ENCODE measurements at regions not wholly inside any gene's neighbourhood (a gene's known extent, or its start where the extent isn't known, plus 50 kb on each side); places are given as distances from the start of the nearest gene placed in this dataset.

DNA sequence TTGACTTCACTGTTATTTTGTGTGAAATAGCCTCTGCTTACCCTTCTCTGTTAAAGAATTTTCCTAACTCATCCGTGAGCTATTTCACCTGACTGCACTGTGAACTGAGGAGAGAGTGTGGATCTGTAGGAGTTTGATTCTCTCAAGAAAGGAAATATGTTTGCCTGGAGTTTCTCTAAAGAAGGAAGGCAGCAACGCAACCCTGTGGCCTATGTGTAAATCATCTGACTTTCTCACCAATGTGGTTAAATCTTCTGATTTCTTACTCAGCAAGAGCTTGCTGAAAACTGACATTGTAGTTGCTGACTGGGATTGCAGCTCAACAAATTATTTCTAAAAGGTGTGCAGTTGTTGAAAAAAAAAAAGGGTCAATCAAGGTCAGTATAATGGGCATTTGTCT is 153.9 kb upstream of the PELI1 start:
- Histone ChIP-seq H3K36me3 (ENCODE audit: control insufficient read depth in 4 of 4, insufficient read depth in 4 of 4, low read length in 4 of 4) (no peaks in the 10 kb centered on the region), H3K27ac (ENCODE audit: low read depth in 1 of 2, low read length in 1 of 2) (no peak overlapping the region), H3K9me3 (ENCODE audit: control insufficient read depth in 4 of 4, insufficient read depth in 3 of 4, low read length in 3 of 4) (no peaks in the 10 kb centered on the region), H3K4me3 (no peak overlapping the region), H3K4me1 (ENCODE audit: control insufficient read depth in 5 of 5, insufficient read depth in 5 of 5, low read length in 5 of 5) (no peaks in the 10 kb centered on the region), H3K27me3 (ENCODE audit: control insufficient read depth in 3 of 3, insufficient read depth in 3 of 3, low read length in 2 of 3) (no peaks in the 10 kb centered on the region), H3K9ac (ENCODE audit: insufficient read depth in 1 of 2, low read length in 2 of 2) (no peak overlapping the region)
- WGBS, 2 donors = 68 to 72% methylated on average over 2 of the region's 2 CpGs
- no peak for ATAC-seq (ENCODE audit: insufficient read depth, low FRiP score)
- DNase-seq = no peak
- TF ChIP-seq, protein P1, sequence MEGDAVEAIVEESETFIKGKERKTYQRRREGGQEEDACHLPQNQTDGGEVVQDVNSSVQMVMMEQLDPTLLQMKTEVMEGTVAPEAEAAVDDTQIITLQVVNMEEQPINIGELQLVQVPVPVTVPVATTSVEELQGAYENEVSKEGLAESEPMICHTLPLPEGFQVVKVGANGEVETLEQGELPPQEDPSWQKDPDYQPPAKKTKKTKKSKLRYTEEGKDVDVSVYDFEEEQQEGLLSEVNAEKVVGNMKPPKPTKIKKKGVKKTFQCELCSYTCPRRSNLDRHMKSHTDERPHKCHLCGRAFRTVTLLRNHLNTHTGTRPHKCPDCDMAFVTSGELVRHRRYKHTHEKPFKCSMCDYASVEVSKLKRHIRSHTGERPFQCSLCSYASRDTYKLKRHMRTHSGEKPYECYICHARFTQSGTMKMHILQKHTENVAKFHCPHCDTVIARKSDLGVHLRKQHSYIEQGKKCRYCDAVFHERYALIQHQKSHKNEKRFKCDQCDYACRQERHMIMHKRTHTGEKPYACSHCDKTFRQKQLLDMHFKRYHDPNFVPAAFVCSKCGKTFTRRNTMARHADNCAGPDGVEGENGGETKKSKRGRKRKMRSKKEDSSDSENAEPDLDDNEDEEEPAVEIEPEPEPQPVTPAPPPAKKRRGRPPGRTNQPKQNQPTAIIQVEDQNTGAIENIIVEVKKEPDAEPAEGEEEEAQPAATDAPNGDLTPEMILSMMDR (IDR thresholded peaks at IDR 0.05; ENCODE audit: control extremely low read depth, extremely low read depth) = no peak

DNA sequence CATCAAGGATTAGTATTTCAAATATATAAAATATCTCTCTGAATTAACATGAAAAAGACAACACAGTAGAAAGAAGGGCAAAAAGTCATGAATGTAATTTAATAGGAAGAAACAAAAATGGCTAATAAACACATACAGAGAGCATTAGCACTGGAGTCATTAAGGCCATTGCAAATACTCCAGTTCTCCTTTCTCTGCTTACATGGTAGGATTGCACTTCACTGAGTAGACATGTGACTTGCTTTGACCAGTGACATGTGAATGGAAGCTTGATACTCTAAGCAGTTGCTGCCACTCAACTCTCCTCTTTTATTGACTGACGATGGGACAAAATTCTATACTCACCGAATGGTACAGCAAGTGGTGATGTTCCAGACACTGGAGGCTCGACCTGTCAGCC is 153.9 kb upstream of the LGALSL start:
- WGBS, 2 donors = 90 to 94% methylated on average over 3 of the region's 3 CpGs
- no peaks in the 10 kb centered on the region for H3K27me3 ChIP-seq (ENCODE audit: control insufficient read depth in 3 of 3, insufficient read depth in 3 of 3, low read length in 2 of 3)
- no peaks in the 10 kb centered on the region for H3K9me3 ChIP-seq (ENCODE audit: control insufficient read depth in 4 of 4, insufficient read depth in 3 of 4, low read length in 3 of 4)
- no peaks in the 10 kb centered on the region for H3K4me1 ChIP-seq (ENCODE audit: control insufficient read depth in 5 of 5, insufficient read depth in 5 of 5, low read length in 5 of 5)
- H3K9ac ChIP-seq (ENCODE audit: insufficient read depth in 1 of 2, low read length in 2 of 2) = no peak overlapping the region
- DNase-seq = no peak
- H3K4me3 ChIP-seq = no peak overlapping the region
- TF ChIP-seq, protein P1 (IDR thresholded peaks at IDR 0.05; ENCODE audit: control extremely low read depth, extremely low read depth) = no peak
- no peak overlapping the region for H3K27ac ChIP-seq (ENCODE audit: low read depth in 1 of 2, low read length in 1 of 2)
- no peaks in the 10 kb centered on the region for H3K36me3 ChIP-seq (ENCODE audit: control insufficient read depth in 4 of 4, insufficient read depth in 4 of 4, low read length in 4 of 4)
- ATAC-seq (ENCODE audit: insufficient read depth, low FRiP score) = no peak

- H3K9ac ChIP-seq (ENCODE audit: insufficient read depth in 1 of 2, low read length in 2 of 2) = no peak overlapping the region
- WGBS, 2 donors = 93 to 96% methylated on average over 5 of the region's 5 CpGs
- no peak overlapping the region for H3K27ac ChIP-seq (ENCODE audit: low read depth in 1 of 2, low read length in 1 of 2)
- H3K27me3 ChIP-seq (ENCODE audit: control insufficient read depth in 3 of 3, insufficient read depth in 3 of 3, low read length in 2 of 3) = no peaks in the 10 kb centered on the region
- H3K4me3 ChIP-seq = no peak overlapping the region
- DNase-seq (no peak), ATAC-seq (ENCODE audit: insufficient read depth, low FRiP score) (no peak)
- no peaks in the 10 kb centered on the region for H3K4me1 ChIP-seq (ENCODE audit: control insufficient read depth in 5 of 5, insufficient read depth in 5 of 5, low read length in 5 of 5)
- H3K9me3 ChIP-seq (ENCODE audit: control insufficient read depth in 4 of 4, insufficient read depth in 3 of 4, low read length in 3 of 4) = no peaks in the 10 kb centered on the region
- TF ChIP-seq, protein P1 (IDR thresholded peaks at IDR 0.05; ENCODE audit: control extremely low read depth, extremely low read depth) = no peak
- no peaks in the 10 kb centered on the region for H3K36me3 ChIP-seq (ENCODE audit: control insufficient read depth in 4 of 4, insufficient read depth in 4 of 4, low read length in 4 of 4)
Measured at GRCh38 chr2:64303250-64303649, 150.7 kb upstream of the LGALSL start.

DNA sequence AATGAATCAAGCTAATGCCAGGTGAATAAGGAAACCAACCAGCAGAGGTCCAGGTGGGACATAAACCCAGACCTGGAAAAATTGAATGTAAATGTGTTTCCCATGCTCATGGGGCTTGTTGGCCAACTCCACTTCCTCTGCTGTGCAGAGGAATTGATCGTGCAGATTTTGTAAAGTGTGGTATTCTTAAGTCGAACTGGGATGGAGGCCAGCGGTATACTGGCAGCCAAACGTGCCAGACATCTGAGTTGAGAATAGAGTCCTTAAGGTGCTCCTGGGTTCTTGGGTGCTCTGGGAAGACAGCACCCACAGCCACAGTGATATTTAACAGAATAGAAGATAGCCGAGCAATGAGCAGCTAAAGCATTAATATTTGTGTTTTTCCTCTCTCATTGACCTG is 146.5 kb upstream of the LGALSL start:
- WGBS, 2 donors = 77 to 87% methylated on average over 5 of the region's 5 CpGs
- no peak overlapping the region for H3K4me3 ChIP-seq
- ATAC-seq (ENCODE audit: insufficient read depth, low FRiP score) (no peak), DNase-seq (no peak)
- peaks cover 2 to 12% (median 5%) of the 10 kb centered on the region in 5 donors for H3K4me1 ChIP-seq (ENCODE audit: control insufficient read depth in 5 of 5, insufficient read depth in 5 of 5, low read length in 5 of 5)
- H3K9ac ChIP-seq (ENCODE audit: insufficient read depth in 1 of 2, low read length in 2 of 2) = no peak overlapping the region
- H3K27ac ChIP-seq (ENCODE audit: low read depth in 1 of 2, low read length in 1 of 2) = no peak overlapping the region
- no peaks in the 10 kb centered on the region for H3K27me3 ChIP-seq (ENCODE audit: control insufficient read depth in 3 of 3, insufficient read depth in 3 of 3, low read length in 2 of 3)
- TF ChIP-seq, protein P1 (IDR thresholded peaks at IDR 0.05; ENCODE audit: control extremely low read depth, extremely low read depth) = no peak
- no peaks in the 10 kb centered on the region for H3K9me3 ChIP-seq (ENCODE audit: control insufficient read depth in 4 of 4, insufficient read depth in 3 of 4, low read length in 3 of 4)
- no peaks in the 10 kb centered on the region for H3K36me3 ChIP-seq (ENCODE audit: control insufficient read depth in 4 of 4, insufficient read depth in 4 of 4, low read length in 4 of 4)
